HepG2 (cell line): ENCODE measurements at regions not wholly inside any gene's neighbourhood (a gene's known extent, or its start where the extent isn't known, plus 50 kb on each side); places are given as distances from the start of the nearest gene placed in this dataset.

Source experiments
- ATAC-seq: fragments of 200-7000 bp; cut with Tn5 transposase; 3 replicates; pipeline ENCODE4 v1.9.1; 2020; ENCODE audit warnings: mild to moderate bottlenecking, moderate library complexity
- BruUV-seq: library from RNA; stranded (reverse); fragments of 400-500 nt; replicated peaks from 2 replicates; lab custom pipeline; 2021; lab: Mats Ljungman, UMichigan
- CTCF ChIA-PET: fragments of 300-600 bp; formaldehyde crosslinking; extraction: SDS; loops from one replicate; lab custom pipeline; 2021; ENCODE audit warnings: low total read pairs, inconsistent platforms, low intra/inter-chr PET ratio; lab: Yijun Ruan, JAX
- POLR2A ChIA-PET: fragments of 350-600 bp; sonication (Branson Sonifier 250); formaldehyde crosslinking; loops from one replicate; lab custom pipeline; 2020; ENCODE audit warnings: antibody characterized with exemption, inconsistent platforms; lab: Yijun Ruan, JAX
- DNase-seq: peaks from one replicate; pipeline ENCODE4 v3.0.0-alpha.2; 2015; ENCODE audit warnings: low spot score
- FAIRE-seq: peaks from 3 replicates; lab custom pipeline; 2011; peaks lifted over from hg19 to GRCh38; lab: Jason Lieb, UNC
- H2AFZ ChIP-seq: one replicate; pipeline ENCODE4 v1.6.1; 2011; ENCODE audit warnings: low read length, inconsistent platforms
- H3K27ac ChIP-seq: fragments of 300-600 bp; 3 replicates; pipeline ENCODE4 v1.8.0; 2011; ENCODE audit warnings: mixed run types, mild to moderate bottlenecking, mixed read lengths, low read length, inconsistent platforms; ENCODE audit not compliant: insufficient read depth; ENCODE audit errors: extremely low read length
- H3K27me3 ChIP-seq, 2 experiments: fragments of 200-600 bp in 1 of 2; 2 replicates in 1 of 2; 3 replicates in 1 of 2; pipeline versions ENCODE4 v1.6.0 to v1.8.0; 2011; ENCODE audit warnings: low read length in 2 of 2, mild to moderate bottlenecking in 2 of 2, moderate library complexity in 2 of 2, inconsistent platforms in 1 of 2; ENCODE audit not compliant: insufficient read depth in 2 of 2, control insufficient read depth in 1 of 2
- H3K36me3 ChIP-seq, 2 experiments: fragments of 200-600 bp in 1 of 2; replicated peaks in 1 of 2; 2 replicates in 1 of 2; 3 replicates in 1 of 2; pipeline versions ENCODE4 v1.5.1 to v1.8.0; 2011; ENCODE audit warnings: low read length in 2 of 2, inconsistent platforms in 1 of 2; ENCODE audit not compliant: insufficient read depth in 2 of 2, control insufficient read depth in 1 of 2
- H3K4me1 ChIP-seq: 2 replicates; pipeline ENCODE4 v1.5.1; 2012; ENCODE audit warnings: low read length, inconsistent platforms; ENCODE audit not compliant: insufficient read depth
- H3K4me2 ChIP-seq: 2 replicates; pipeline ENCODE4 v1.6.0; 2011; ENCODE audit warnings: low read depth, low read length, inconsistent platforms
- H3K4me3 ChIP-seq, 3 experiments: fragments of 200-600 bp in 1 of 3; sonication (generic), shearing (Covaris generic) in 1 of 3; replicated peaks in 1 of 3; 2 replicates each; pipeline ENCODE4 v1.5.1; 2011 to 2016; ENCODE audit warnings: low read length in 3 of 3, inconsistent platforms in 2 of 3, low read depth in 2 of 3, mild to moderate bottlenecking in 2 of 3, control low read depth in 1 of 3, mixed read lengths in 1 of 3; ENCODE audit not compliant: insufficient read depth in 1 of 3
- H3K79me2 ChIP-seq: one replicate; pipeline ENCODE4 v1.6.1; 2011; ENCODE audit warnings: low read length, inconsistent platforms; ENCODE audit not compliant: insufficient read depth
- H3K9ac ChIP-seq: 2 replicates; pipeline ENCODE4 v1.6.0; 2011; ENCODE audit warnings: mild to moderate bottlenecking, low read depth, low read length, inconsistent platforms; ENCODE audit not compliant: insufficient read depth
- H3K9me3 ChIP-seq: 2 replicates; pipeline ENCODE4 v1.5.1; 2012; ENCODE audit warnings: mild to moderate bottlenecking, low read length
- H4K20me1 ChIP-seq: 2 replicates; pipeline ENCODE4 v1.6.0; 2011; ENCODE audit warnings: inconsistent platforms, mild to moderate bottlenecking, low read length, moderate library complexity; ENCODE audit not compliant: insufficient read depth
- ARID4A ChIP-seq: sonication (generic); formaldehyde crosslinking; IDR thresholded peaks from 2 replicates; pipeline ENCODE4 v1.5.0; 2020; ENCODE audit warnings: mild to moderate bottlenecking, missing genetic modification reagents, borderline replicate concordance
- ETV5 ChIP-seq: IDR thresholded peaks from 2 replicates; pipeline ENCODE4 v1.6.1; 2018; ENCODE audit warnings: missing biosample characterization, missing genetic modification reagents, inconsistent platforms, borderline replicate concordance
- LBX2 ChIP-seq: sonication (generic); formaldehyde crosslinking; IDR thresholded peaks from 2 replicates; pipeline ENCODE4 v1.5.0; 2020; ENCODE audit warnings: missing genetic modification reagents, mild to moderate bottlenecking, borderline replicate concordance
- MXD1 ChIP-seq: sonication (generic); formaldehyde crosslinking; IDR thresholded peaks from 2 replicates; pipeline ENCODE4 v1.4.0; 2020; ENCODE audit warnings: mild to moderate bottlenecking, missing genetic modification reagents
- PRDM4 ChIP-seq: sonication (generic); formaldehyde crosslinking; IDR thresholded peaks from 2 replicates; pipeline ENCODE4 v1.9.0; 2021; ENCODE audit warnings: missing genetic modification reagents, borderline replicate concordance
- TMF1 ChIP-seq: sonication (generic); formaldehyde crosslinking; IDR thresholded peaks from 2 replicates; pipeline ENCODE4 v1.8.1; 2022; ENCODE audit warnings: low read depth, missing genetic modification reagents
- ZNF207 ChIP-seq: fragments of 450-650 bp; IDR thresholded peaks from 2 replicates; pipeline ENCODE4 v1.6.1; 2016; ENCODE audit warnings: antibody characterized with exemption, borderline replicate concordance
- ZNF383 ChIP-seq: sonication (generic); formaldehyde crosslinking; IDR thresholded peaks from 2 replicates; pipeline ENCODE4 v1.4.0; 2020; ENCODE audit warnings: missing genetic modification reagents, mild to moderate bottlenecking, borderline replicate concordance
- ZNF747 ChIP-seq: sonication (generic); formaldehyde crosslinking; IDR thresholded peaks from 2 replicates; pipeline ENCODE4 v1.8.1; 2023; ENCODE audit warnings: missing genetic modification reagents, mild to moderate bottlenecking, borderline replicate concordance
- WGBS: methylation state at CpG from one replicate; pipeline ENCODE4 v1.1.6; 2017; ENCODE audit warnings: low lambda C conversion rate; 5-methylcytosine and 5-hydroxymethylcytosine counted together
- in situ Hi-C: cut with HindIII; loops from 2 replicates; pipeline ENCODE4 v1.10.0; 2017; ENCODE audit warnings: low pct_unique_long_range_greater_than_20kb; ENCODE audit not compliant: extremely low pct_ligation_motif_present
- intact Hi-C: fragments of 100-400 bp; cut with micrococcal nuclease; formaldehyde crosslinking; loops from one replicate; pipeline ENCODE4 v1.10.0; 2022; ENCODE audit not compliant: unreplicated experiment

- no peak overlapping the region for H3K4me3 ChIP-seq
- TF ChIP-seq ZNF383 (no peak), PRDM4 (CRISPR knock-in tag) (no peak), ETV5 (CRISPR knock-in tag) (no peak), ZNF207 (no peak), ZNF747 (CRISPR knock-in tag) (no peak), LBX2 (no peak), MXD1 (CRISPR knock-in tag) (no peak), TMF1 (CRISPR knock-in tag) (no peak), ARID4A (CRISPR knock-in tag) (no peak)
- BruUV-seq: no TSS peak
- in situ Hi-C loops: no loop called here
- H3K9me3 ChIP-seq: no peaks in the 10 kb centered on the region
- no peak for DNase-seq
- no peaks in the 10 kb centered on the region for H3K27me3 ChIP-seq
- no peaks in the 10 kb centered on the region for H3K36me3 ChIP-seq
- intact Hi-C loops: no loop called here
- CTCF ChIA-PET: no interaction called here
- H3K4me2 ChIP-seq: no peak overlapping the region
- FAIRE-seq: no peak
- 16% methylated on average over 4 of the region's 8 CpGs for WGBS
- no peak overlapping the region for H3K27ac ChIP-seq
- no peak for ATAC-seq
- POLR2A ChIA-PET: no interaction called here
- H4K20me1 ChIP-seq: no peaks in the 10 kb centered on the region
- no peaks in the 10 kb centered on the region for H3K4me1 ChIP-seq
- no peaks in the 10 kb centered on the region for H3K79me2 ChIP-seq
- H2AFZ ChIP-seq: no peak overlapping the region
- no peak overlapping the region for H3K9ac ChIP-seq
These were observed 90.1 kb upstream of the NEO1 start for GRCh38 chr15:72962054-72962702.
